BJ (cell line): ENCODE measurements at regions not wholly inside any gene's neighbourhood (a gene's known extent, or its start where the extent isn't known, plus 50 kb on each side); places are given as distances from the start of the nearest gene placed in this dataset.

Experiments used
- CTCF ChIA-PET: fragments of 350-600 bp; formaldehyde crosslinking; extraction: SDS; loops from one replicate; lab custom pipeline; 2021; ENCODE audit warnings: antibody characterized with exemption, inconsistent platforms; lab: Yijun Ruan, JAX
- POLR2A ChIA-PET: fragments of 300-600 bp; sonication (Branson Sonifier 250); formaldehyde crosslinking; extraction: SDS; loops from one replicate; lab custom pipeline; 2021; ENCODE audit warnings: antibody characterized with exemption; lab: Charles Lee
- DNase-seq: peaks from one replicate; pipeline ENCODE4 v3.0.0-alpha.2; 2011; ENCODE audit warnings: low read depth
- H3K27me3 ChIP-seq: 2 replicates; pipeline ENCODE4 v1.6.0; 2011; ENCODE audit warnings: low read length; ENCODE audit not compliant: control insufficient read depth, insufficient read depth
- H3K36me3 ChIP-seq: 2 replicates; pipeline ENCODE4 v1.5.1; 2011; ENCODE audit warnings: low read length; ENCODE audit not compliant: control insufficient read depth, insufficient read depth
- H3K4me3 ChIP-seq: 2 replicates; pipeline ENCODE4 v1.5.1; 2011; ENCODE audit warnings: low read depth, mild to moderate bottlenecking, control low read depth, low read length
- TF ChIP-seq, protein P1 (sequence below): IDR thresholded peaks from 2 replicates; pipeline ENCODE4 v1.5.1; 2011; ENCODE audit warnings: low read depth, mild to moderate bottlenecking, control low read depth, inconsistent platforms, low read length, moderate library complexity; ENCODE audit not compliant: insufficient read depth

DNA sequence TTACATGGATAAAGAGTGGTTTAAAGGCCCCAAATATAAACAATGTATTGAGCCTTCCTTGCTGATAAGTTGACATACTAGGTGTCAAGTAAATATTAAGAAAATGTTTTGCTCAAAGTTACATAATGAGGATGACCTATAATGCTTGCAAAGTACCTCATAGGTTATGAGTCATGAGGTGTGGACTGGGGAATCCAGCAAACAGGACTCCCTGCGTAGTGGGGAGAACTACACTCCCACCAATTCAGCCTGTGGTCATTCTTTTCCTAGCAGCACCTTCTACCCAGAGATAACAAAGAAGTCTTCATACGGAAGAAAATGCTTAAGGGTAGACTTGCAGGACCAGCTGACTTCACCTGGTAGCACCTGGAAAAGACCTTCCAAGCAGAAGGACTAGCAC is 418.9 kb upstream of the CPEB2 start:
- TF ChIP-seq, protein P1, sequence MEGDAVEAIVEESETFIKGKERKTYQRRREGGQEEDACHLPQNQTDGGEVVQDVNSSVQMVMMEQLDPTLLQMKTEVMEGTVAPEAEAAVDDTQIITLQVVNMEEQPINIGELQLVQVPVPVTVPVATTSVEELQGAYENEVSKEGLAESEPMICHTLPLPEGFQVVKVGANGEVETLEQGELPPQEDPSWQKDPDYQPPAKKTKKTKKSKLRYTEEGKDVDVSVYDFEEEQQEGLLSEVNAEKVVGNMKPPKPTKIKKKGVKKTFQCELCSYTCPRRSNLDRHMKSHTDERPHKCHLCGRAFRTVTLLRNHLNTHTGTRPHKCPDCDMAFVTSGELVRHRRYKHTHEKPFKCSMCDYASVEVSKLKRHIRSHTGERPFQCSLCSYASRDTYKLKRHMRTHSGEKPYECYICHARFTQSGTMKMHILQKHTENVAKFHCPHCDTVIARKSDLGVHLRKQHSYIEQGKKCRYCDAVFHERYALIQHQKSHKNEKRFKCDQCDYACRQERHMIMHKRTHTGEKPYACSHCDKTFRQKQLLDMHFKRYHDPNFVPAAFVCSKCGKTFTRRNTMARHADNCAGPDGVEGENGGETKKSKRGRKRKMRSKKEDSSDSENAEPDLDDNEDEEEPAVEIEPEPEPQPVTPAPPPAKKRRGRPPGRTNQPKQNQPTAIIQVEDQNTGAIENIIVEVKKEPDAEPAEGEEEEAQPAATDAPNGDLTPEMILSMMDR: no peak
- no peaks in the 10 kb centered on the region for H3K27me3 ChIP-seq
- H3K36me3 ChIP-seq: no peaks in the 10 kb centered on the region
- no peak overlapping the region for H3K4me3 ChIP-seq
- DNase-seq: no peak
- POLR2A ChIA-PET: no interaction called here
- CTCF ChIA-PET: no interaction called here

GRCh38 chr4:14583752-14584151 is 418.5 kb upstream of the CPEB2 start:
- no peak for DNase-seq
- no peaks in the 10 kb centered on the region for H3K27me3 ChIP-seq
- no peaks in the 10 kb centered on the region for H3K36me3 ChIP-seq
- TF ChIP-seq, protein P1: no peak
- ChIA-PET CTCF (no interaction called here), POLR2A (no interaction called here)
- no peak overlapping the region for H3K4me3 ChIP-seq

- no peaks in the 10 kb centered on the region for H3K36me3 ChIP-seq
- no peak for DNase-seq
- TF ChIP-seq, protein P1: no peak
- no peak overlapping the region for H3K4me3 ChIP-seq
- POLR2A ChIA-PET: no interaction called here
- H3K27me3 ChIP-seq: no peaks in the 10 kb centered on the region
- CTCF ChIA-PET: no interaction called here
Observed at GRCh38 chr4:14592950-14593349, 409.3 kb upstream of the CPEB2 start.

- Histone ChIP-seq H3K36me3 (no peaks in the 10 kb centered on the region), H3K4me3 (no peak overlapping the region), H3K27me3 (no peaks in the 10 kb centered on the region)
- ChIA-PET CTCF (interaction anchor here (0.7 kb wide), 1 partner anchor 22 kb away, joined by 3 read pairs; no protein-coding TSS in a partner anchor), POLR2A (no interaction called here)
- no peak for DNase-seq
- TF ChIP-seq, protein P1: no peak
Observed at GRCh38 chr4:14596028-14596427, 406.3 kb upstream of the CPEB2 start.

DNA sequence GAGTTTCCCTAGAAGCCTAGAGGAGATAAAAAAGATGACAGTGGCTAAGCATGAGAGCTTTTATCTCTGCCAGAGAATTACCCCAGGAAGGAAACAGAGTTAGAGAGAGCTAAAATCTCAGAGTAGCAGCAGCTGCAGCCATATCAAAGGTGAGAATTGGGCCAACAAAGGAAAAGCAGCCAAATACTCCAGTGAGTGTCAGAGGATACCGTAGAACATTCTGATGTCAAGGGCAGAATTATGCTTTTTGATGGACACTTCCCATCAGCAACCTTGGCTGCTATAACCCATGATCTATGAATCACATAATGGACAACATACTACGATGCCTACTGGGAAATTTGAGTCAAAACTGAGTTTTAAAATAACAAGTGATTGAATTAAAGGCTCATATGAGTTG is 405.8 kb upstream of the CPEB2 start:
- Histone ChIP-seq H3K4me3 (no peak overlapping the region), H3K36me3 (no peaks in the 10 kb centered on the region), H3K27me3 (no peaks in the 10 kb centered on the region)
- TF ChIP-seq, protein P1: no peak
- no peak for DNase-seq
- ChIA-PET CTCF (interaction anchor here (0.6 kb wide), 1 partner anchor 52 kb away, joined by 3 read pairs; no protein-coding TSS in a partner anchor), POLR2A (no interaction called here)
